GM21526 (cell line): ENCODE measurements at regions not wholly inside any gene's neighbourhood (a gene's known extent, or its start where the extent isn't known, plus 50 kb on each side); places are given as distances from the start of the nearest gene placed in this dataset.
"Not testable (repeated sequence)": the region's sequence is repeated elsewhere in the genome, so short reads cannot be mapped to it uniquely, and the experiment has no call there.

ENCODE experiments used
- ATAC-seq: cut with Tn5 transposase; IDR thresholded peaks from one replicate; pipeline ENCODE4 v1.9.1; 2021; ENCODE audit warnings: moderate library complexity; ENCODE audit not compliant: unreplicated experiment, low FRiP score

- ATAC-seq: no peak
Measured at GRCh38 chr7:69108097-69108496, 490.2 kb upstream of the AUTS2 start.

- ATAC-seq: no peak
Measured at GRCh38 chr7:69109246-69109645, 489.0 kb upstream of the AUTS2 start.

GRCh38 chr7:69109879-69110278 lies 488.4 kb upstream of the AUTS2 start:
- ATAC-seq: no peak

- no peak for ATAC-seq
Measured at GRCh38 chr7:69110450-69111050, 487.7 kb upstream of the AUTS2 start.

GRCh38 chr7:69114374-69114773 lies 483.9 kb upstream of the AUTS2 start:
- no peak for ATAC-seq

GRCh38 chr7:69115788-69116187 lies 482.5 kb upstream of the AUTS2 start:
- ATAC-seq: no peak

- ATAC-seq: not testable (repeated sequence)
Measured at GRCh38 chr7:69116196-69116595, 482.1 kb upstream of the AUTS2 start.

- ATAC-seq: no peak
Measured at GRCh38 chr7:69122953-69123352, 475.3 kb upstream of the AUTS2 start.

- no peak for ATAC-seq
Measured at GRCh38 chr7:69126896-69127479, 471.3 kb upstream of the AUTS2 start.

GRCh38 chr7:69129524-69129923 lies 468.8 kb upstream of the AUTS2 start:
- ATAC-seq: no peak

GRCh38 chr7:69129951-69130350 lies 468.3 kb upstream of the AUTS2 start:
- ATAC-seq: no peak

- ATAC-seq: no peak
Measured at GRCh38 chr7:69130396-69130795, 467.9 kb upstream of the AUTS2 start.

- no peak for ATAC-seq
Measured at GRCh38 chr7:69134316-69134715, 464.0 kb upstream of the AUTS2 start.

- no peak for ATAC-seq
Measured at GRCh38 chr7:69147631-69148030, 450.6 kb upstream of the AUTS2 start.

GRCh38 chr7:69149804-69150782 lies 448.2 kb upstream of the AUTS2 start:
- no peak for ATAC-seq

GRCh38 chr7:69162326-69162725 lies 435.9 kb upstream of the AUTS2 start:
- ATAC-seq: no peak

- ATAC-seq: no peak
Measured at GRCh38 chr7:69162931-69163670, 435.2 kb upstream of the AUTS2 start.

- no peak for ATAC-seq
Measured at GRCh38 chr7:69166979-69167516, 431.2 kb upstream of the AUTS2 start.

GRCh38 chr7:69169386-69169785 lies 428.9 kb upstream of the AUTS2 start:
- no peak for ATAC-seq

GRCh38 chr7:69172357-69173077 lies 425.8 kb upstream of the AUTS2 start:
- ATAC-seq: no peak
